GM21447 (cell line): ENCODE measurements at regions not wholly inside any gene's neighbourhood (a gene's known extent, or its start where the extent isn't known, plus 50 kb on each side); places are given as distances from the start of the nearest gene placed in this dataset.

Experiments
- ATAC-seq: cut with Tn5 transposase; IDR thresholded peaks from one replicate; pipeline ENCODE4 v1.9.1; 2021; ENCODE audit not compliant: unreplicated experiment

DNA sequence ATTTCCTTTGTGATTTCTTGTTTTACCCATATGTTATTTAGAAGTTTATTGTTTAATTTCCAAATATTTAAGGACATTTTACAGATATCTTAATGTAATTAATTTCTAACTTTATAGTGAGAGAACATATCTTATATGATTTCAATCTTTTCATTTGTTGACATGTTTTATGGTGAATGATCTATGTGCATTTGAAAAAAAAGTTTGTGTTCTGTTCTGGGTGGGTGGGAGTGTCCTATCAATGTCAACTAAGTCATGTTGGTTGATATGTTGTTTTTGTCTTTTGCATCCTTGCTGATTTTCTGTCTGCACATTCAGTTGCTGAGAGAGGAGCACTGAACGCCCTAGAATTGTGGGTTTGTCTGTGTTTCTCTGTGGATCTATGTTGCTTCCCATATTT, 50.3 kb upstream of the CBFA2T3 start:
- ATAC-seq = no peak

DNA sequence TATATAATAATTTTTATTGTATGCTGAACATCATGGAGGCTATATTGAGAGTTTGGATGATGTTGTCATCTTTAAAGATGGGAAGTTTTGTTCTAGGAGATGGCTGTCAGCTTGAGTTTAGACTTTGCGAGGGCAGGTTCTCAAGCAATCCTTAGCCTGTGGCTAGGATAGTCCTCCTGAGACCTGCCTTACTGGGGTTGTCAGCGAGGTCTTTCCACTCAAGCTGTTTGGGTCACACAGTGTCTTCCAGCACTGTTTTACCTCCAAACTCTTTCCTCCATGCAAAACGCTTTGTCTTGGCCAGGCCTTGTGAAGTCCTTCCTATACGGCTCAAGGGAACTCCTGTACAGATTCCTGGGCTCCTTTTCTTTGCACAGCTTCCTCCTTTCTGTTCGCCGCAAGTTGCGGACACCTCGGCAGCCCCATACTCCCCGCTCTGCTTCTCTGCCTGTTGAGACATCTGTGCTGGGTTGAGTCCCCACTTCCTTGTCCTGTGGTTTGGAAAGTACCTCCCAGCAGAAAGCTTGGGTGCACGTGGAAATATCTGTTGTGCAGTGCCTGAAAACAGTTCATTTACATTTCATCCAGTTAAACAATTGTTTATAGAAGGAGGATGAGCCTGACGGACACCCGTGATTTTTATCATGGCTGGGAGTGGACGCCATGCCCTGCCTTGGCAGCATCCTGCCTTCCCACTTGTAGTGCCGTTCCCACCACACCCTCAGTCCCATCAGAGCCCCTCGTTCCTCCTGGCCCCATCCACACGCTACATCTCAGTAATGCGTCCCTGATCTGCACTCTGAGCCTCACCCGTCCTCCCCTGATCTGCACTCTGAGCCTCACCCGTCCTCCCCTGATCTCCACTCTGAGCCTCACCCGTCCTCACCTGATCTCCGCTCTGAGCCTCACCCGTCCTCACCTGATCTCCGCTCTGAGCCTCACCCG, 55.0 kb upstream of the CBFA2T3 start:
- peak; percentile 90 for ATAC-seq

GRCh38 chr16:89033304-89033703, 56.3 kb upstream of the CBFA2T3 start:
- no peak for ATAC-seq

DNA sequence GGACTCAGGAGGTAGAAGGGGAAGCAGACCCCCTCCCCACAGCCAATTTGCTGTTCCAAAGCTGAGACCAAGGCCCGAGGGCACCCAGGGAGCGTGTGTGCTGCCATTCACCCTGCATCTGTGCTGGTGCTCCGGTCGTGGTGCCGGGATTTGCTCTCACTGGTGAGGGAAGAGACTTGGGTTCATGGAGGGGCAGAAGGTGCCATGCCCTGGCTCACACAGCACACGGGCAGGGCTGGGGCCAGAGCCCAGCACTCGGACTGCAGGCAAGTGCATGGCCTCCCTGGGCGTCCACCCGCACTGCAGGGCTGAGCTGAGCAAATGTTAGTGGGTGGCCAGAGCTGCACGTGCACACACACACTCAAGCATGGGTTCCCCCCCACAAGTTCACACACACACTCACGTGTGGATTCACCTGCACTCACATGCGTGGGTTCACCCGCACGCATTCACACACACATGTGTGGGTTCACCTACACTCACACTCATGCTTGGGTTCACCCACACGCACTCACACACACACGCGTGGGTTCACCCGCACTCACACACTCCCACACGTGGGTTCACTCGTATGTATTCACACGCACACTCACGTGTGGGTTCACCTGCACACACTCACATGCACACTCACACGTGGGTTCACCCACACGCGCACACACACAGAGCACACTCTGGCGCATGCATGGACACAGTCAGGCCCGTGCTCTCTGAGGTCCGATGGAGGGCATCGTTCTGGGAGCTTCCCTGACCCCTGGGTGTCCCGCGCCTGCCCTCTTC, 57.0 kb upstream of the CBFA2T3 start:
- ATAC-seq = no peak

DNA sequence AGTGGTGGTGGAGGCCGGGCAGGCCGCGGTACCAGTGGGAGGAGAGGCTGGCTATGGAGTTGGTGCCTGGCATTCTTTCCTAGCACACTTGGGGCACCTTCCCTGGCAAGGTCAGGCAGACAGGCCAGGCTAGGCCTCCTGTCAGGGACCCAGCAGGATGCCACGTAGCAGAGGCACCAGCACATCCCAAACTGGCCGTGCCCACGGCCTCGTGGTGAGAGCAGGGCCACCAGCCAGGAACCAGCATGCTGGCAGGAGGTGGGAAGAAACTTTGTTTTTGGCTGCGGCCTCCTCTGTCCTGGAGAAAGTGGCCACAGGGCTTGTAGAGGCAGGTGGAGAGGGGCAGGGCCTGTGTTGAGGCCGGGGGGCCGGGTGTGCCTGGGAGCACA, 57.6 kb upstream of the CBFA2T3 start:
- no peak for ATAC-seq

GRCh38 chr16:89034971-89035668, 58.1 kb upstream of the CBFA2T3 start:
- ATAC-seq = no peak

DNA sequence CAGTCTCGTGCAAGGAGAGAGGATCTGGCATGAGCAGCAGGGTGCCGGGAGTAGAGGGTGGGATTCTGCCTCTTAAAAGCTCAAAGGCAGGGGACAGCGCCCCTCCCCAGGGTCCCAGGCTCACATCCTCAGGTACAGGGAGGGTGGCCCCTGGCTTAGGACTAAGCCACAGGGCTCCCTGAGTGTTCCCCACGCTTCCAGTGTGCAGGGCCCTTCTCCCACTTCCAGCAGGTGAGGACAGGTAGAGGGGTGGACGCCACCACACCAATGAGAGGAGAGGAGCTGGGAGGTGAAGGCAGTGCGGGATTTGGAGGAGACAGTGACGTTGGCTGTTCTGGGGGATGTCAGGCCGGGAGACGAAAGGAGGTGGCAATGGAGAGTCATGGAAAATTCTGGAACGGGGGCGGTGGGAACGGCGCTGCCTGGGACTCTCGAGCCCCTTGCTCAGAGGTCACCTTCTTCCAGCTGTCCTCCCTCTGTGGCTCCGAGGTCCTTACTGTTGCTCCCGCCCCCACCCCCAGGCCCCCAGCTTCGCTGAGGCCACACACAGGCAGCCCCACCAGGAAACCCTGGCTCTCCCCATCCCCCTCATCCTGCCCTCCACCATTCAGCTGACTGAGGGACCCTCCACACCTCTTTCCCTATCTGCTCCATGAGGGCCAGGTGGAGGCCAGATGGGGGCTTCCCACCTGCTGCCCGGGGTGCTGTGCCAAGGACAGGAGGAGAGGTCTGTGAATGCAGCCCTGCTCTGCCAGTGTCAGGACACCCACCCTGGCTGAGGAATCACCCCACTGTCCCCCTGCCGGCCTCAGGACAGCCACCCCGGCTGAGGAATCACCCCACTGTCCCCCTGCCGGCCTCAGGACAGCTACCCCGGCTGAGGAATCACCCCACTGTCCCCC, 57.7 kb upstream of the ACSF3 start:
- ATAC-seq = no peak

DNA sequence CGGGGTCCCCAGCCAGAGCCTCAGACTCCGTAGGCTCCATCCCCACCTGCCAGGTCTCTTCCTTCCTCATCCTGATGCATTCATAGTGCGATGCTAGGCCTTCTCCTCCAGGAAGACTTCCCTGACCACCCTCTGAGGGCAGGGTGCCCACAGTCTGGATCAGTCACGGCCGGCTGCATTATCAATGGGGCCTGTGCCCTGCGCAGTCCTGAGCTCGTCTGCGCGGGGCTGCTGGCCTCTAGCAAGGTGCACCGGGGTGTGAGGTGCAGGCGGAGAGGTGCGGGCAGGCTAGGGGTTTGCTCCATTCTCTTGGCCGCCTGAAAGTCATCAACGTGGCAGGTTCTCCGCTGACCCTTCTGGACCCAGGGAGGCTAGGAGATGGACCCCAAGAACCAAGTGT, 56.9 kb upstream of the ACSF3 start:
- ATAC-seq = no peak

DNA sequence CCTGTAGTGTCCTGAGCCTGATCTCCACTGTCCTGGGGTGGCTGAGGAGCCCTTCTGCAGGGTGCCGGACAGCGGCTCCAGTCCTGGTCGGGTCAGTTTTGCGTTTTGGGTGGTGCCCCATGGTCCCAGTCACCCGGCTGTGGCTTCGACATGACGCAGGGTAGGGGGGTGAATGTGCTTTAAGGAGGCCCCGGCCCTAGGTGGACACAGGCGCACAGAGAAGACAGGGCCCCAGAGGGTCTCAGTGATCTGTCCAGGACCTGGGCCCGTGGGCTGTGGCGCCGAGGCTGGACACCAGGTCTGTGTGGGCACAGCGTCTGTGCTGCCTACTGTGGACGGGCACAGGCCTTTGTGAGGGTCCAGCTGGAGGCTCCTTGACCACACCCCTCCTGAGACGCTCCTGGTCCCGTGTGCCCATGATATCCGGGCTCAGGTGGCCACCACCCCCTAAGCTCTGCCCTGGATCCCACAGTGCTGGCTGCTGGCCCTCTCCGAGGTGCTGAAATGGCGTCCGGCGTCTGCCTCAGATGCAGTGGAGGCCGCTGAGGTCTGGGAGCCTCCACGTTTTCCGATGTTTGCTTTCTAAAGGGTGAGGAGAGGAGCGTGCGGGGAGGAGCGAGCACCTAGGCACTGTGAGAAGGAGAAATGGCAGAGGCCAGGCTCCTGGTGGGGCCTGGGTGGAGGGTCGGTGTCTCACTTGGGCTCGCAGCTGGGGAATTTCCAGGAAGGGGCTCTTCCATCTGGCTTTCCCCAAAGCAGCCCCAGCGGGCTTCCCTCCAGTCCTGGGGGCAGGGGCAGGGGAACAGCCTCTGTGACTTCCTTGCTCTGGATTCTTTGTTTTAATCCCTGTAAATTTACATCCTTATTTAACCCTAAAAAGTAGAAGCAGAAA, 56.1 kb upstream of the ACSF3 start:
- ATAC-seq = no peak

DNA sequence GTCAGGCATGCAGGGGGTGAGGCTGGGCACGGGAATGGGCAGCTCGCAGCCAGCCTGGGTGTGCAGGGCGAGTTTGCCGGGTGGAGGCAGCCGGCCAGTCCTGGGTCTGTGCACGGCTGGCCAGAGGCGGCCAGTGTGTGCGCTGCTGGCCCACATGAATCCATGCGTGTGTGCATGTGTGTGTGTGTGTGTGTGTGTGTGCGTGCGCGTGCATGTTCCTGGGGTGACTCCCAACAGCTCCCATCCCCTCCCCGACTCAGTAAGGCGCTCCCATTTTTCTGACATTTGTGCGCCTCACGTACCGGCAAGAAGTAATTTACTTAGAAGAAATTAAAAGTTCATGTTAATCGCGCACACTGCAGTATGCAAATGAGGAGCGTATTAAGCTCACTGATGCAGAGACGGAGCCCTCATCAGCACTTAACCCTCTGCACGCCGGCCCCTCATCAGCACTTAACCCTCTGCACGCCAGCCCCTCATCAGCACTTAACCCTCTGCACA, 55.4 kb upstream of the ACSF3 start:
- no peak for ATAC-seq

GRCh38 chr16:89038811-89039735, 54.6 kb upstream of the ACSF3 start:
- ATAC-seq = no peak

- no peak for ATAC-seq
Observed at GRCh38 chr16:89039756-89040155, 53.9 kb upstream of the ACSF3 start.

DNA sequence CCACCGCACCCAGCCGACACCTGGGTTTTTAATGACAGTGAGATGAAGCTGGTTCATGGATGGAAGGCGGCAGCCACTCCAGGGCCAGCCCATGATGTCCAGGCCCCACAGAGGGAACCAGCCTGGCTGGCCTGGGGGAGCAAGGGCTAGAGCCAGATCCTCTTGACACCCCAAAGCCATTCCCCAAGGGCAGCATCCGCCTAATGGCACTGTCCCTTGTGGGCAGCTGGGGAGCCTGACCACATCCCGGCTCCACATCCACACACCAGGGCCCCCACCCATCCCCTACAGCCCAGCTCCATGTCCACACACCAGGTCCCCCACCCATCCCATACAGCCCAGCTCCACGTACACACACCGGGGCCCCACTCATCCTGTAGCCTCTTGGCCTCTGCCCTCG, 53.3 kb upstream of the ACSF3 start:
- no peak for ATAC-seq

GRCh38 chr16:89040861-89041570, 52.6 kb upstream of the ACSF3 start:
- no peak for ATAC-seq

GRCh38 chr16:89041571-89042481, 51.8 kb upstream of the ACSF3 start:
- ATAC-seq = no peak

- no peak for ATAC-seq
Observed at GRCh38 chr16:89042711-89043551, 50.7 kb upstream of the ACSF3 start.
